MCF 10A (cell line): ENCODE measurements at regions not wholly inside any gene's neighbourhood (a gene's known extent, or its start where the extent isn't known, plus 50 kb on each side); places are given as distances from the start of the nearest gene placed in this dataset.

Experiments used
- BruUV-seq: library from RNA; stranded (reverse); fragments of 400-500 nt; replicated peaks from 2 replicates; lab custom pipeline; 2021; lab: Mats Ljungman, UMichigan
- CTCF ChIA-PET: fragments of 300-600 bp; sonication (Branson Sonifier 250); formaldehyde crosslinking; extraction: SDS; loops from one replicate; lab custom pipeline; 2021; ENCODE audit warnings: antibody characterized with exemption, inconsistent platforms; lab: Yijun Ruan, JAX
- POLR2A ChIA-PET: fragments of 300-600, 350-650 bp; sonication (Branson Sonifier 250); formaldehyde crosslinking; extraction: SDS; loops from one replicate; lab custom pipeline; 2020; ENCODE audit warnings: antibody characterized with exemption, inconsistent platforms; lab: Yijun Ruan, JAX
- DNase-seq: peaks from one replicate; pipeline ENCODE4 v3.0.0-alpha.2; 2018; ENCODE audit not compliant: unreplicated experiment
- H3K27ac Mint-ChIP-seq: one replicate; pipeline ENCODE4 v1.8.0; 2022; ENCODE audit warnings: mild to moderate bottlenecking, low read depth, mixed read lengths; ENCODE audit not compliant: unreplicated experiment
- H3K27me3 Mint-ChIP-seq: one replicate; pipeline ENCODE4 v1.8.0; 2022; ENCODE audit warnings: mixed read lengths; ENCODE audit not compliant: insufficient read depth, unreplicated experiment
- H3K36me3 Mint-ChIP-seq: one replicate; pipeline ENCODE4 v1.8.0; 2022; ENCODE audit warnings: mild to moderate bottlenecking, moderate library complexity, mixed read lengths; ENCODE audit not compliant: insufficient read depth, unreplicated experiment
- H3K4me1 Mint-ChIP-seq: one replicate; pipeline ENCODE4 v1.8.0; 2022; ENCODE audit warnings: mixed read lengths; ENCODE audit not compliant: insufficient read depth, unreplicated experiment
- H3K4me3 Mint-ChIP-seq: one replicate; pipeline ENCODE4 v1.8.0; 2022; ENCODE audit warnings: mild to moderate bottlenecking, moderate library complexity, mixed read lengths; ENCODE audit not compliant: unreplicated experiment
- H3K9me3 Mint-ChIP-seq: one replicate; pipeline ENCODE4 v1.8.0; 2022; ENCODE audit warnings: mixed read lengths; ENCODE audit not compliant: unreplicated experiment
- CTCF ChIP-seq: fragments of 200-600 bp; IDR thresholded peaks from one replicate; pipeline ENCODE4 v1.8.0; 2022; ENCODE audit warnings: antibody characterized with exemption, mild to moderate bottlenecking; ENCODE audit not compliant: unreplicated experiment
- intact Hi-C: fragments of 100-400 bp; cut with micrococcal nuclease; formaldehyde crosslinking; loops from 2 replicates; pipeline ENCODE4 v1.14.1; 2022

- ChIA-PET CTCF (no interaction called here), POLR2A (no interaction called here)
- intact Hi-C loops, result loop anchor here (10.0 kb wide), 1 partner anchor 506 kb away; no protein-coding TSS in a partner anchor
- Mint-ChIP-seq H3K9me3 (no peaks in the 10 kb centered on the region), H3K36me3 (no peaks in the 10 kb centered on the region), H3K27me3 (no peaks in the 10 kb centered on the region), H3K27ac (no peak overlapping the region), H3K4me1 (peaks cover 11% of the 10 kb centered on the region), H3K4me3 (no peak overlapping the region)
- BruUV-seq, result no TSS peak
- TF ChIP-seq CTCF, result no peak
- peak; percentile 5 for DNase-seq
Measured at GRCh38 chr14:53668897-53669296, 287.7 kb downstream of the BMP4 start.

- BruUV-seq, result no TSS peak
- no peak for TF ChIP-seq CTCF
- Mint-ChIP-seq H3K27ac (no peak overlapping the region), H3K9me3 (no peaks in the 10 kb centered on the region), H3K27me3 (no peaks in the 10 kb centered on the region), H3K4me3 (no peak overlapping the region), H3K36me3 (no peaks in the 10 kb centered on the region), H3K4me1 (peaks cover 7% of the 10 kb centered on the region)
- intact Hi-C loops, result loop anchor here (10.0 kb wide), 1 partner anchor 511 kb away; no protein-coding TSS in a partner anchor
- POLR2A ChIA-PET, result no interaction called here
- CTCF ChIA-PET, result interaction anchor here (0.7 kb wide), 1 partner anchor 547 kb away, joined by 3 read pairs; no protein-coding TSS in a partner anchor
- peak; percentile 26 for DNase-seq
Measured at GRCh38 chr14:53663709-53664108, 292.9 kb downstream of the BMP4 start.

GRCh38 chr14:53655080-53655785, 301.4 kb downstream of the BMP4 start:
- TF ChIP-seq CTCF, result no peak
- Mint-ChIP-seq H3K4me1 (peaks cover 14% of the 10 kb centered on the region), H3K36me3 (no peaks in the 10 kb centered on the region), H3K9me3 (peaks cover 12% of the 10 kb centered on the region), H3K27me3 (no peaks in the 10 kb centered on the region), H3K27ac (no peak overlapping the region), H3K4me3 (no peak overlapping the region)
- intact Hi-C loops, result no loop called here
- POLR2A ChIA-PET, result interaction anchor here (0.8 kb wide), 1 partner anchor 17 kb away, joined by 4 read pairs; no protein-coding TSS in a partner anchor
- CTCF ChIA-PET, result interaction anchor here (0.6 kb wide), 1 partner anchor 133 kb away, joined by 3 read pairs; no protein-coding TSS in a partner anchor
- BruUV-seq, result no TSS peak
- DNase-seq, result no peak

- no peaks in the 10 kb centered on the region for H3K27me3 Mint-ChIP-seq
- BruUV-seq, result no TSS peak
Measured at GRCh38 chr14:53652068-53652467, 304.6 kb downstream of the BMP4 start.

More at GRCh38 chr14:53652068-53652467, 304.6 kb downstream of the BMP4 start:
- ChIA-PET CTCF (no interaction called here), POLR2A (no interaction called here)
- no peak for DNase-seq
- no peak for TF ChIP-seq CTCF
- Mint-ChIP-seq H3K4me3 (no peak overlapping the region), H3K36me3 (no peaks in the 10 kb centered on the region), H3K9me3 (peaks cover 12% of the 10 kb centered on the region), H3K27ac (peak overlapping the region; percentile 2), H3K4me1 (peaks cover 7% of the 10 kb centered on the region)
- intact Hi-C loops, result no loop called here
